GM10248 (cell line): ENCODE measurements at regions not wholly inside any gene's neighbourhood (a gene's known extent, or its start where the extent isn't known, plus 50 kb on each side); places are given as distances from the start of the nearest gene placed in this dataset.

Experiments used
- CTCF ChIA-PET: fragments of 300-600 bp; sonication (Branson Sonifier 250); formaldehyde crosslinking; extraction: SDS; loops from one replicate; lab custom pipeline; 2021; ENCODE audit warnings: antibody characterized with exemption; lab: Yijun Ruan, JAX
- POLR2A ChIA-PET: fragments of 350-650 bp; sonication (Branson Sonifier 250); formaldehyde crosslinking; extraction: SDS; loops from one replicate; lab custom pipeline; 2020; ENCODE audit warnings: antibody characterized with exemption; lab: Yijun Ruan, JAX
- DNase-seq: peaks from one replicate; pipeline ENCODE4 v3.0.0; 2012; ENCODE audit errors: extremely low spot score
- TF ChIP-seq, protein P1 (sequence below): IDR thresholded peaks from 2 replicates; pipeline ENCODE4 v1.5.1; 2012; ENCODE audit warnings: mild to moderate bottlenecking, low read depth; ENCODE audit errors: extremely low read depth, missing control alignments, control extremely low read depth

- POLR2A ChIA-PET: no interaction called here
- DNase-seq: no peak
- CTCF ChIA-PET: no interaction called here
- TF ChIP-seq, protein P1, sequence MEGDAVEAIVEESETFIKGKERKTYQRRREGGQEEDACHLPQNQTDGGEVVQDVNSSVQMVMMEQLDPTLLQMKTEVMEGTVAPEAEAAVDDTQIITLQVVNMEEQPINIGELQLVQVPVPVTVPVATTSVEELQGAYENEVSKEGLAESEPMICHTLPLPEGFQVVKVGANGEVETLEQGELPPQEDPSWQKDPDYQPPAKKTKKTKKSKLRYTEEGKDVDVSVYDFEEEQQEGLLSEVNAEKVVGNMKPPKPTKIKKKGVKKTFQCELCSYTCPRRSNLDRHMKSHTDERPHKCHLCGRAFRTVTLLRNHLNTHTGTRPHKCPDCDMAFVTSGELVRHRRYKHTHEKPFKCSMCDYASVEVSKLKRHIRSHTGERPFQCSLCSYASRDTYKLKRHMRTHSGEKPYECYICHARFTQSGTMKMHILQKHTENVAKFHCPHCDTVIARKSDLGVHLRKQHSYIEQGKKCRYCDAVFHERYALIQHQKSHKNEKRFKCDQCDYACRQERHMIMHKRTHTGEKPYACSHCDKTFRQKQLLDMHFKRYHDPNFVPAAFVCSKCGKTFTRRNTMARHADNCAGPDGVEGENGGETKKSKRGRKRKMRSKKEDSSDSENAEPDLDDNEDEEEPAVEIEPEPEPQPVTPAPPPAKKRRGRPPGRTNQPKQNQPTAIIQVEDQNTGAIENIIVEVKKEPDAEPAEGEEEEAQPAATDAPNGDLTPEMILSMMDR: no peak
These were observed 289.1 kb downstream of the GADD45G start for GRCh38 chr9:89893886-89894285.

GRCh38 chr9:89896806-89897340 is 292.1 kb downstream of the GADD45G start:
- DNase-seq: no peak
- ChIA-PET CTCF (interaction anchor here (0.6 kb wide), 1 partner anchor 26 kb away, joined by 3 read pairs; no protein-coding TSS in a partner anchor), POLR2A (no interaction called here)
- TF ChIP-seq, protein P1: no peak

GRCh38 chr9:89899573-89899972 is 294.8 kb downstream of the GADD45G start:
- no peak for DNase-seq
- ChIA-PET POLR2A (no interaction called here), CTCF (interaction anchor here (1.5 kb wide), 1 partner anchor 306 kb away, joined by 3 read pairs; no protein-coding TSS in a partner anchor)
- TF ChIP-seq, protein P1: no peak

- POLR2A ChIA-PET: no interaction called here
- CTCF ChIA-PET: no interaction called here
- DNase-seq: no peak
- TF ChIP-seq, protein P1: no peak
These were observed 297.1 kb downstream of the GADD45G start for GRCh38 chr9:89901920-89902319.

GRCh38 chr9:89902450-89903140 is 297.8 kb downstream of the GADD45G start:
- ChIA-PET POLR2A (no interaction called here), CTCF (no interaction called here)
- no peak for DNase-seq
- TF ChIP-seq, protein P1: no peak

- ChIA-PET POLR2A (no interaction called here), CTCF (no interaction called here)
These were observed 298.3 kb downstream of the GADD45G start for GRCh38 chr9:89903141-89903475.

More at GRCh38 chr9:89903141-89903475, 298.3 kb downstream of the GADD45G start:
- no peak for DNase-seq
- TF ChIP-seq, protein P1: no peak
